ENCODE measurements at regions not wholly inside any gene's neighbourhood (a gene's known extent, or its start where the extent isn't known, plus 50 kb on each side); places are given as distances from the start of the nearest gene placed in this dataset.

- TF ChIP-seq EZH2 (IDR thresholded peaks at IDR 0.05; ENCODE audit: insufficient read depth, poor library complexity, severe bottlenecking) = no peak
- no peak for TF ChIP-seq EZH2phosphoT487 (IDR thresholded peaks at IDR 0.05; ENCODE audit: insufficient read depth, low read depth)
Observed at GRCh38 chr3:24832891-24833290, 338.2 kb upstream of the THRB start.

Measured in GM23248 (cell line).